22Rv1 (cell line): ENCODE measurements at regions not wholly inside any gene's neighbourhood (a gene's known extent, or its start where the extent isn't known, plus 50 kb on each side); places are given as distances from the start of the nearest gene placed in this dataset.

Experiments
- ZFX ChIP-seq: fragments of 450-650 bp; IDR thresholded peaks from 2 replicates; pipeline ENCODE4 v1.6.1; 2017; ENCODE audit warnings: antibody characterized with exemption, borderline replicate concordance
- TF ChIP-seq, protein P1 (sequence below): fragments of 450-650 bp; IDR thresholded peaks from 2 replicates; pipeline ENCODE4 v1.5.1; 2017; ENCODE audit warnings: mild to moderate bottlenecking

DNA sequence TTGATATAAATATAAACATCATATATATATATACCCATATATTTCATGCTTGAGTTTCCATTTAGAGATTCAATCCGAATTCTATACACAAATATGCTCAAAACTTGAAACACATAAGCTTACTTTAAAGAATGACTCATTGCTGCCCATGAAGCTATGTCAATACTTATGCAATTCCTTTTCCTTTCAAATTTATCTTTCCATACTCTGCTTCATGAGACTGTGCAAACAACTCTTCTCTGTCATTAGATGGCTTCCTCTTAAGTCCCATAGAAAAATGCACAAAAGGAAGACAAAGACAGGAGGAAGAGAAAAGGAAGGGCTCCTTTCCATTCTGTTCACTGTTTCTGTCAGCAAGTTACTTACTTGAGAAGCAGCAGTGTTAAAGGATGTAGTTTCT is 895.7 kb upstream of the SORCS1 start:
- TF ChIP-seq, protein P1, sequence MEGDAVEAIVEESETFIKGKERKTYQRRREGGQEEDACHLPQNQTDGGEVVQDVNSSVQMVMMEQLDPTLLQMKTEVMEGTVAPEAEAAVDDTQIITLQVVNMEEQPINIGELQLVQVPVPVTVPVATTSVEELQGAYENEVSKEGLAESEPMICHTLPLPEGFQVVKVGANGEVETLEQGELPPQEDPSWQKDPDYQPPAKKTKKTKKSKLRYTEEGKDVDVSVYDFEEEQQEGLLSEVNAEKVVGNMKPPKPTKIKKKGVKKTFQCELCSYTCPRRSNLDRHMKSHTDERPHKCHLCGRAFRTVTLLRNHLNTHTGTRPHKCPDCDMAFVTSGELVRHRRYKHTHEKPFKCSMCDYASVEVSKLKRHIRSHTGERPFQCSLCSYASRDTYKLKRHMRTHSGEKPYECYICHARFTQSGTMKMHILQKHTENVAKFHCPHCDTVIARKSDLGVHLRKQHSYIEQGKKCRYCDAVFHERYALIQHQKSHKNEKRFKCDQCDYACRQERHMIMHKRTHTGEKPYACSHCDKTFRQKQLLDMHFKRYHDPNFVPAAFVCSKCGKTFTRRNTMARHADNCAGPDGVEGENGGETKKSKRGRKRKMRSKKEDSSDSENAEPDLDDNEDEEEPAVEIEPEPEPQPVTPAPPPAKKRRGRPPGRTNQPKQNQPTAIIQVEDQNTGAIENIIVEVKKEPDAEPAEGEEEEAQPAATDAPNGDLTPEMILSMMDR = no peak
- TF ChIP-seq ZFX = no peak
